ENCODE measurements at regions not wholly inside any gene's neighbourhood (a gene's known extent, or its start where the extent isn't known, plus 50 kb on each side); places are given as distances from the start of the nearest gene placed in this dataset.

DNA sequence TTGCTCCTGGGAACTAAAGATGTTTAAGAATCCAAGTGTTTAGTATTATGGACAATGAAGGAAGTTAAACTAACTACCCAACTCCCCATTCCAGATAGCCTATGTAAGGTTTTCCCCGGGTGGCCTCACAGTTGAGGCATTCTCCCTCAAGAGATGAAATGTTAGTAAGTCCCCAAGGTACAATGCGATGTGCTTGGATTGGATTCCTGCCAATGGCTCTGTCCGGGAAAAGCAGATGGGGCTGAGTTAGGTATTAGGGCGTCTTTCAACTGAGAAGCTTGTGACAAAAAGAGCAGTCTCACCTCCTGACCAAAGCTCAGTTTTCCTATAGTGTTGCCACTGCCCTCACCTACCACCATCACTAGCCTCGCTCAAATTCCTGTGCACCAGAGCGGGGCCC is 64.8 kb upstream of the E2F7 start:
- TF ChIP-seq, protein P1, sequence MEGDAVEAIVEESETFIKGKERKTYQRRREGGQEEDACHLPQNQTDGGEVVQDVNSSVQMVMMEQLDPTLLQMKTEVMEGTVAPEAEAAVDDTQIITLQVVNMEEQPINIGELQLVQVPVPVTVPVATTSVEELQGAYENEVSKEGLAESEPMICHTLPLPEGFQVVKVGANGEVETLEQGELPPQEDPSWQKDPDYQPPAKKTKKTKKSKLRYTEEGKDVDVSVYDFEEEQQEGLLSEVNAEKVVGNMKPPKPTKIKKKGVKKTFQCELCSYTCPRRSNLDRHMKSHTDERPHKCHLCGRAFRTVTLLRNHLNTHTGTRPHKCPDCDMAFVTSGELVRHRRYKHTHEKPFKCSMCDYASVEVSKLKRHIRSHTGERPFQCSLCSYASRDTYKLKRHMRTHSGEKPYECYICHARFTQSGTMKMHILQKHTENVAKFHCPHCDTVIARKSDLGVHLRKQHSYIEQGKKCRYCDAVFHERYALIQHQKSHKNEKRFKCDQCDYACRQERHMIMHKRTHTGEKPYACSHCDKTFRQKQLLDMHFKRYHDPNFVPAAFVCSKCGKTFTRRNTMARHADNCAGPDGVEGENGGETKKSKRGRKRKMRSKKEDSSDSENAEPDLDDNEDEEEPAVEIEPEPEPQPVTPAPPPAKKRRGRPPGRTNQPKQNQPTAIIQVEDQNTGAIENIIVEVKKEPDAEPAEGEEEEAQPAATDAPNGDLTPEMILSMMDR (IDR thresholded peaks at IDR 0.05), result no peak
- TF ChIP-seq EZH2 (IDR thresholded peaks at IDR 0.05; ENCODE audit: borderline replicate concordance, insufficient read depth, low read depth, low read length, poor library complexity, severe bottlenecking), result no peak
